ENCODE measurements at regions not wholly inside any gene's neighbourhood (a gene's known extent, or its start where the extent isn't known, plus 50 kb on each side); places are given as distances from the start of the nearest gene placed in this dataset.

- no peaks in the 10 kb centered on the region for H3K27me3 ChIP-seq
- intact Hi-C loops (cut with DNase I) = no loop called here
- no peak overlapping the region for H3K4me3 ChIP-seq
- TF ChIP-seq CTCF (IDR thresholded peaks at IDR 0.05) = no peak
- peaks cover 11 to 21% of the 10 kb centered on the region in 2 donors for H3K4me1 ChIP-seq
- no peak for DNase-seq (ENCODE audit: low spot score in 2 of 2)
- H3K9me3 ChIP-seq = no peaks in the 10 kb centered on the region
- H3K36me3 ChIP-seq = no peaks in the 10 kb centered on the region
- H3K27ac ChIP-seq = no peak overlapping the region
These were observed 185.4 kb upstream of the GLI2 start for GRCh38 chr2:120550282-120550681.

- peaks cover 11 to 21% of the 10 kb centered on the region in 2 donors for H3K4me1 ChIP-seq
- no peak overlapping the region for H3K27ac ChIP-seq
- H3K4me3 ChIP-seq = no peak overlapping the region
- DNase-seq (ENCODE audit: low spot score in 2 of 2) = no peak
- intact Hi-C loops (cut with DNase I) = no loop called here
- TF ChIP-seq CTCF (IDR thresholded peaks at IDR 0.05) = no peak
- H3K9me3 ChIP-seq = no peaks in the 10 kb centered on the region
- H3K27me3 ChIP-seq = no peaks in the 10 kb centered on the region
- H3K36me3 ChIP-seq = no peaks in the 10 kb centered on the region
These were observed 184.7 kb upstream of the GLI2 start for GRCh38 chr2:120550893-120551446.

- no peak for TF ChIP-seq CTCF (IDR thresholded peaks at IDR 0.05)
- no peaks in the 10 kb centered on the region for H3K36me3 ChIP-seq
- no peak overlapping the region for H3K4me3 ChIP-seq
- peaks cover 11 to 21% of the 10 kb centered on the region in 2 donors for H3K4me1 ChIP-seq
- no peak for DNase-seq (ENCODE audit: low spot score in 2 of 2)
- peak overlapping the region in 1 of 2 donors; percentile 46 for H3K27ac ChIP-seq
- no peaks in the 10 kb centered on the region for H3K9me3 ChIP-seq
- intact Hi-C loops (cut with DNase I) = no loop called here
- H3K27me3 ChIP-seq = no peaks in the 10 kb centered on the region
These were observed 184.1 kb upstream of the GLI2 start for GRCh38 chr2:120551522-120551921.

GRCh38 chr2:120552079-120552478 is 183.6 kb upstream of the GLI2 start:
- Histone ChIP-seq H3K4me3 (no peak overlapping the region), H3K36me3 (no peaks in the 10 kb centered on the region), H3K27ac (peak overlapping the region in 1 of 2 donors; percentile 46), H3K4me1 (peaks cover 11 to 21% of the 10 kb centered on the region in 2 donors), H3K9me3 (no peaks in the 10 kb centered on the region), H3K27me3 (no peaks in the 10 kb centered on the region)
- no peak for TF ChIP-seq CTCF (IDR thresholded peaks at IDR 0.05)
- no peak for DNase-seq (ENCODE audit: low spot score in 2 of 2)
- intact Hi-C loops (cut with DNase I) = loop anchor here (1.0 kb wide), 1 partner anchor 209 kb away; no protein-coding TSS in a partner anchor

GRCh38 chr2:120552800-120553481 is 182.7 kb upstream of the GLI2 start:
- Histone ChIP-seq H3K4me1 (peaks cover 11 to 21% of the 10 kb centered on the region in 2 donors), H3K27ac (peak overlapping the region in 1 of 2 donors; percentile 46), H3K9me3 (no peaks in the 10 kb centered on the region), H3K36me3 (no peaks in the 10 kb centered on the region), H3K27me3 (no peaks in the 10 kb centered on the region), H3K4me3 (no peak overlapping the region)
- intact Hi-C loops (cut with DNase I) = loop anchor here (1.0 kb wide), 1 partner anchor 210 kb away; no protein-coding TSS in a partner anchor
- DNase-seq (ENCODE audit: low spot score in 2 of 2) = peak; percentile 43 to 91
- TF ChIP-seq CTCF (IDR thresholded peaks at IDR 0.05) = peak; percentile 64 to 84 (median 76)

All from ascending aorta (tissue), 2 donors.